ENCODE measurements at regions not wholly inside any gene's neighbourhood (a gene's known extent, or its start where the extent isn't known, plus 50 kb on each side); places are given as distances from the start of the nearest gene placed in this dataset.
"Not testable (repeated sequence)": the region's sequence is repeated elsewhere in the genome, so short reads cannot be mapped to it uniquely, and the experiment has no call there.

DNA sequence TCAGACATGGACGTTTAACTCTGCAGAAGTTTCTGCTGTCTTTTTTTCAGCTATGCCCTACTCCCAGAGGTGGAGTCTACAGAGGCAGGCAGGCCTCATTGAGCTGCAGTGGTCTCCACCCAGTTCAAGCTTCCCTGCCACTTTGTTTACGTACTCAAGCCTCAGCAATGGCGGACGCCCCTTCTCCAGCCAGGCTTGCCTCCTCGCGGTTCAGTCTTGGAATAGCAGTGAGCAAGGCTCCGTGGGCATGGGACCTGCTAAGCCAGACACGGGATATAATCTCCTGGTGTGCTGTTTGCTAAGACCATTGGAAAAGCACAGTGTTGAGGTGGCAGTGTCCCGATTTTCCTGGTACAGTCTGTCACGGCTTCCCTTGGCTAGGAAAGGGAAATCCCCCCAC is 496.2 kb upstream of the UBE2E2 start:
- H2AFZ ChIP-seq (ENCODE audit: low read depth, low read length); H3K4me3 ChIP-seq; H3K36me3 ChIP-seq (ENCODE audit: control insufficient read depth, insufficient read depth, low read length); DNase-seq (ENCODE audit: extremely low read depth in 1 of 4, low spot score in 3 of 4); FAIRE-seq; H3K9ac ChIP-seq (ENCODE audit: insufficient read depth in 1 of 2, low read depth in 2 of 2, low read length in 2 of 2); H3K4me2 ChIP-seq (ENCODE audit: insufficient read depth, low read length); intact Hi-C loops (cut with micrococcal nuclease); H3K27me3 ChIP-seq (ENCODE audit: control insufficient read depth in 2 of 2, insufficient read depth in 2 of 2, low read length in 2 of 2); H3K9me3 ChIP-seq (replicated peaks; ENCODE audit: control insufficient read depth, insufficient read depth, low read depth, low read length); CTCF ChIA-PET (ENCODE audit: low intra/inter-chr PET ratio); in situ Hi-C loops (cut with MboI); BruUV-seq (replicated peaks); H3K79me2 ChIP-seq (ENCODE audit: control insufficient read depth, insufficient read depth, low read length); POLR2A ChIA-PET; H3K9me1 ChIP-seq (ENCODE audit: control insufficient read depth, insufficient read depth, low read length); H3K27ac ChIP-seq (ENCODE audit: extremely low read depth, low read depth, low read length); H3K4me1 ChIP-seq (replicated peaks in 1 of 2; ENCODE audit: control insufficient read depth in 2 of 2, insufficient read depth in 2 of 2, low read length in 2 of 2); ATAC-seq; H4K20me1 ChIP-seq (replicated peaks; ENCODE audit: control insufficient read depth, insufficient read depth, low read length): not testable (repeated sequence)
- 0% methylated on average over 10 of the region's 10 CpGs for WGBS (ENCODE audit: insufficient coverage, low coverage, missing lambda C conversion rate)

DNA sequence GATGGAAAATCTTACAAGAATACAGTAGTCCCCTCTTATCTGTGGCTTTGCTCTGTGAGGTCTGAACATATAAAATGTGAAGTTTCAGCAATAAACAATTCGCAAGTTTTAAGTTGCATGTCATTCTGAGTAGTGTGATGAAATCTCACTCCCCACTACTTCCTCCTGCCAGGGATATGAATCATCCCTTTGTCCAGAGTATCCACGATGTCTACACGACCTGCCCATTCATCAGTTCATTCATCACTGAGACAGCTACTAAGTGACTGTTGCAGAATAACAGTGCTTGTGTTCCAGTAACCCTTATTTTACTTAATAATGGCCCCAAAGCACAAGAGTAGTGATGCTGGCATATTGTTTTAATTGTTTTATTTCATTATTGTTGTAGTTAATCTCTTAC is 489.2 kb upstream of the UBE2E2 start:
- Histone ChIP-seq H3K4me2 (ENCODE audit: insufficient read depth, low read length) (no peak overlapping the region), H4K20me1 (replicated peaks; ENCODE audit: control insufficient read depth, insufficient read depth, low read length) (no peaks in the 10 kb centered on the region), H3K9ac (ENCODE audit: insufficient read depth in 1 of 2, low read depth in 2 of 2, low read length in 2 of 2) (no peak overlapping the region), H3K27ac (ENCODE audit: extremely low read depth, low read depth, low read length) (no peak overlapping the region), H3K79me2 (ENCODE audit: control insufficient read depth, insufficient read depth, low read length) (no peaks in the 10 kb centered on the region), H3K36me3 (ENCODE audit: control insufficient read depth, insufficient read depth, low read length) (no peaks in the 10 kb centered on the region), H3K4me1 (replicated peaks in 1 of 2; ENCODE audit: control insufficient read depth in 2 of 2, insufficient read depth in 2 of 2, low read length in 2 of 2) (no peaks in the 10 kb centered on the region), H3K4me3 (no peak overlapping the region), H2AFZ (ENCODE audit: low read depth, low read length) (no peak overlapping the region), H3K27me3 (ENCODE audit: control insufficient read depth in 2 of 2, insufficient read depth in 2 of 2, low read length in 2 of 2) (no peaks in the 10 kb centered on the region), H3K9me1 (ENCODE audit: control insufficient read depth, insufficient read depth, low read length) (no peaks in the 10 kb centered on the region), H3K9me3 (replicated peaks; ENCODE audit: control insufficient read depth, insufficient read depth, low read depth, low read length) (no peaks in the 10 kb centered on the region)
- POLR2A ChIA-PET: interaction anchor here (0.7 kb wide), 1 partner anchor 532 kb away, joined by 3 read pairs; no protein-coding TSS in a partner anchor
- intact Hi-C loops (cut with micrococcal nuclease): no loop called here
- DNase-seq (ENCODE audit: extremely low read depth in 1 of 4, low spot score in 3 of 4) (no peak), ATAC-seq (no peak), FAIRE-seq (no peak)
- no TSS peak for BruUV-seq (replicated peaks)
- 0% methylated on average over 3 of the region's 3 CpGs for WGBS (ENCODE audit: insufficient coverage, low coverage, missing lambda C conversion rate)
- no peak for TF ChIP-seq NUFIP1 (IDR thresholded peaks at IDR 0.05; ENCODE audit: partially characterized antibody)
- TF ChIP-seq PHF8 (IDR thresholded peaks at IDR 0.05; ENCODE audit: borderline replicate concordance, low read length): no peak
- TF ChIP-seq THRAP3 (IDR thresholded peaks at IDR 0.05; ENCODE audit: borderline replicate concordance): no peak
- no peak for TF ChIP-seq SMARCA5 (IDR thresholded peaks at IDR 0.05)
- TF ChIP-seq, protein P1, sequence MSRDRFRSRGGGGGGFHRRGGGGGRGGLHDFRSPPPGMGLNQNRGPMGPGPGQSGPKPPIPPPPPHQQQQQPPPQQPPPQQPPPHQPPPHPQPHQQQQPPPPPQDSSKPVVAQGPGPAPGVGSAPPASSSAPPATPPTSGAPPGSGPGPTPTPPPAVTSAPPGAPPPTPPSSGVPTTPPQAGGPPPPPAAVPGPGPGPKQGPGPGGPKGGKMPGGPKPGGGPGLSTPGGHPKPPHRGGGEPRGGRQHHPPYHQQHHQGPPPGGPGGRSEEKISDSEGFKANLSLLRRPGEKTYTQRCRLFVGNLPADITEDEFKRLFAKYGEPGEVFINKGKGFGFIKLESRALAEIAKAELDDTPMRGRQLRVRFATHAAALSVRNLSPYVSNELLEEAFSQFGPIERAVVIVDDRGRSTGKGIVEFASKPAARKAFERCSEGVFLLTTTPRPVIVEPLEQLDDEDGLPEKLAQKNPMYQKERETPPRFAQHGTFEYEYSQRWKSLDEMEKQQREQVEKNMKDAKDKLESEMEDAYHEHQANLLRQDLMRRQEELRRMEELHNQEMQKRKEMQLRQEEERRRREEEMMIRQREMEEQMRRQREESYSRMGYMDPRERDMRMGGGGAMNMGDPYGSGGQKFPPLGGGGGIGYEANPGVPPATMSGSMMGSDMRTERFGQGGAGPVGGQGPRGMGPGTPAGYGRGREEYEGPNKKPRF (IDR thresholded peaks at IDR 0.05; ENCODE audit: low read depth, low read length): no peak
- no peak for TF ChIP-seq ZNF589 (CRISPR knock-in tag; IDR thresholded peaks at IDR 0.05; ENCODE audit: low read depth)
- TF ChIP-seq SP2 (IDR thresholded peaks at IDR 0.05; ENCODE audit: extremely low read depth, low read depth, low read length, poor library complexity, severe bottlenecking): no peak
- TF ChIP-seq, protein P2, sequence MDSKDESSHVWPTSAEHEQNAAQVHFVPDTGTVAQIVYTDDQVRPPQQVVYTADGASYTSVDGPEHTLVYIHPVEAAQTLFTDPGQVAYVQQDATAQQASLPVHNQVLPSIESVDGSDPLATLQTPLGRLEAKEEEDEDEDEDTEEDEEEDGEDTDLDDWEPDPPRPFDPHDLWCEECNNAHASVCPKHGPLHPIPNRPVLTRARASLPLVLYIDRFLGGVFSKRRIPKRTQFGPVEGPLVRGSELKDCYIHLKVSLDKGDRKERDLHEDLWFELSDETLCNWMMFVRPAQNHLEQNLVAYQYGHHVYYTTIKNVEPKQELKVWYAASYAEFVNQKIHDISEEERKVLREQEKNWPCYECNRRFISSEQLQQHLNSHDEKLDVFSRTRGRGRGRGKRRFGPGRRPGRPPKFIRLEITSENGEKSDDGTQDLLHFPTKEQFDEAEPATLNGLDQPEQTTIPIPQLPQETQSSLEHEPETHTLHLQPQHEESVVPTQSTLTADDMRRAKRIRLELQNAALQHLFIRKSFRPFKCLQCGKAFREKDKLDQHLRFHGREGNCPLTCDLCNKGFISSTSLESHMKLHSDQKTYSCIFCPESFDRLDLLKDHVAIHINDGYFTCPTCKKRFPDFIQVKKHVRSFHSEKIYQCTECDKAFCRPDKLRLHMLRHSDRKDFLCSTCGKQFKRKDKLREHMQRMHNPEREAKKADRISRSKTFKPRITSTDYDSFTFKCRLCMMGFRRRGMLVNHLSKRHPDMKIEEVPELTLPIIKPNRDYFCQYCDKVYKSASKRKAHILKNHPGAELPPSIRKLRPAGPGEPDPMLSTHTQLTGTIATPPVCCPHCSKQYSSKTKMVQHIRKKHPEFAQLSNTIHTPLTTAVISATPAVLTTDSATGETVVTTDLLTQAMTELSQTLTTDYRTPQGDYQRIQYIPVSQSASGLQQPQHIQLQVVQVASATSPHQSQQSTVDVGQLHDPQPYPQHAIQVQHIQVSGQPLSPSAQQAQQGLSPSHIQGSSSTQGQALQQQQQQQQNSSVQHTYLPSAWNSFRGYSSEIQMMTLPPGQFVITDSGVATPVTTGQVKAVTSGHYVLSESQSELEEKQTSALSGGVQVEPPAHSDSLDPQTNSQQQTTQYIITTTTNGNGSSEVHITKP (IDR thresholded peaks at IDR 0.05; ENCODE audit: partially characterized antibody): no peak
- no peak for TF ChIP-seq MECOM (CRISPR knock-in tag; IDR thresholded peaks at IDR 0.05)
- CTCF ChIA-PET (ENCODE audit: low intra/inter-chr PET ratio): no interaction called here
- in situ Hi-C loops (cut with MboI): no loop called here
